Upper lobe of right lung (tissue), 1 donor: ENCODE measurements at regions not wholly inside any gene's neighbourhood (a gene's known extent, or its start where the extent isn't known, plus 50 kb on each side); places are given as distances from the start of the nearest gene placed in this dataset.
"Not testable (repeated sequence)": the region's sequence is repeated elsewhere in the genome, so short reads cannot be mapped to it uniquely, and the experiment has no call there.

ENCODE experiments used
- ATAC-seq: fragments of 200-7000 bp; cut with Tn5 transposase; one replicate; pipeline ENCODE4 v1.9.1; 2020; ENCODE audit warnings: mild to moderate bottlenecking, moderate library complexity
- DNase-seq: peaks from one replicate; pipeline ENCODE4 v3.0.0-alpha.2; 2020
- H3K27ac ChIP-seq: fragments of 200-600 bp; one replicate; pipeline ENCODE4 v1.8.0; 2022
- H3K27me3 ChIP-seq: fragments of 200-600 bp; one replicate; pipeline ENCODE4 v1.8.0; 2022; ENCODE audit warnings: mild to moderate bottlenecking
- H3K36me3 ChIP-seq: fragments of 200-600 bp; one replicate; pipeline ENCODE4 v1.8.0; 2022
- H3K4me1 ChIP-seq: fragments of 200-600 bp; one replicate; pipeline ENCODE4 v1.8.0; 2022
- H3K4me3 ChIP-seq: fragments of 200-600 bp; one replicate; pipeline ENCODE4 v1.8.0; 2022; ENCODE audit warnings: mild to moderate bottlenecking
- H3K9me3 ChIP-seq: fragments of 200-600 bp; one replicate; pipeline ENCODE4 v1.8.0; 2022
- intact Hi-C: fragments of 100-400 bp; cut with DNase I; formaldehyde crosslinking; loops from one replicate; pipeline ENCODE4 v1.11.0; 2022
- TF ChIP-seq, protein P1 (sequence below): fragments of 200-600 bp; IDR thresholded peaks from one replicate; pipeline ENCODE4 v1.8.0; 2022; ENCODE audit warnings: antibody characterized with exemption
- donor health status: DM: no; HTN: yes; CAD: no; lungs with severe emphysema.

DNA sequence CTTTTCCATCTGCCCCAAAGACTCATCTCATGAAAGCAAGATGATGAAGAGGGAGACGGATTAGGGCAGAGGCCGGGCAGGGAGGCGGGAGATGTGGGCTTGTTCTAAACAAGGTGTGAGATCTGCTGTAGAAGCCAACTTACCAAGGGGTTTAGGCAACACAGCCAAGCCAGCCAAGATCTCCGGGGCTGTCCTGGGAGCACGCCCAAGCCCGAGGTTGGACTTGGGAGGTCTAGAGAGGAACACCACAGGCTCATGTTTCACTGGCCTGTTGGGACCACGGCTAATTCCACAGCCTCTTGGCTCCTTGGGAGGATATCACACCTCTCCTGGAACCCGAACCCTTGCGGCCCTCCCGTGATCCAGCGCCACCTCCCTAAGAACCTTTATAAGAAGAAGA is 171.4 kb downstream of the CRLF2 start:
- Histone ChIP-seq H3K4me3 (no peak overlapping the region), H3K27ac (no peak overlapping the region), H3K9me3 (peaks cover 9% of the 10 kb centered on the region), H3K27me3 (no peaks in the 10 kb centered on the region), H3K36me3 (no peaks in the 10 kb centered on the region), H3K4me1 (no peaks in the 10 kb centered on the region)
- ATAC-seq, result no peak
- TF ChIP-seq, protein P1, sequence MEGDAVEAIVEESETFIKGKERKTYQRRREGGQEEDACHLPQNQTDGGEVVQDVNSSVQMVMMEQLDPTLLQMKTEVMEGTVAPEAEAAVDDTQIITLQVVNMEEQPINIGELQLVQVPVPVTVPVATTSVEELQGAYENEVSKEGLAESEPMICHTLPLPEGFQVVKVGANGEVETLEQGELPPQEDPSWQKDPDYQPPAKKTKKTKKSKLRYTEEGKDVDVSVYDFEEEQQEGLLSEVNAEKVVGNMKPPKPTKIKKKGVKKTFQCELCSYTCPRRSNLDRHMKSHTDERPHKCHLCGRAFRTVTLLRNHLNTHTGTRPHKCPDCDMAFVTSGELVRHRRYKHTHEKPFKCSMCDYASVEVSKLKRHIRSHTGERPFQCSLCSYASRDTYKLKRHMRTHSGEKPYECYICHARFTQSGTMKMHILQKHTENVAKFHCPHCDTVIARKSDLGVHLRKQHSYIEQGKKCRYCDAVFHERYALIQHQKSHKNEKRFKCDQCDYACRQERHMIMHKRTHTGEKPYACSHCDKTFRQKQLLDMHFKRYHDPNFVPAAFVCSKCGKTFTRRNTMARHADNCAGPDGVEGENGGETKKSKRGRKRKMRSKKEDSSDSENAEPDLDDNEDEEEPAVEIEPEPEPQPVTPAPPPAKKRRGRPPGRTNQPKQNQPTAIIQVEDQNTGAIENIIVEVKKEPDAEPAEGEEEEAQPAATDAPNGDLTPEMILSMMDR, result no peak
- DNase-seq, result peak; percentile 56
- intact Hi-C loops, result no loop called here

- H3K36me3 ChIP-seq, H3K9me3 ChIP-seq, H3K4me1 ChIP-seq, intact Hi-C loops, H3K4me3 ChIP-seq, H3K27ac ChIP-seq, DNase-seq, H3K27me3 ChIP-seq, ATAC-seq: not testable (repeated sequence)
Observed at GRCh38 chrX:1035931-1036330, 176.5 kb downstream of the CRLF2 start.

DNA sequence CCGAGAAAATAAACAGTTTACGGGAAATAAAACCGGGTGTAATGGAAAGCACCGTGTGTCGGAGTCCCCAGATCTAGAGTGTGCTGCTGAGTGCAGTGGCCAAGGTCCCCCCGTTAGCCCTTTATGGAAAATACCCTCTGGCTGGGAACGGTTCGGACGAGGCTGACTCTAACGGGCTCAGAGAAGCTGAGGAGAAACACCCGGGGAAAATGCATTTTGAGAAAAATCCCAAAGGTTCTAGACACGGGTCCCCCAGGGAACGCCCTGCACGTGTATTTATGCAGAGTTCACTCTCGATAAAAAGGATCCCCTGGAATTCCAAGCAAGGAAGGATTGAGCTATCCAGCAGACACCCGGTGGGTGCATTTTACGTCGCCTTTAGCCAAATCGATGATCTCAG is 177.2 kb downstream of the CRLF2 start:
- TF ChIP-seq, protein P1, result no peak
- intact Hi-C loops, result no loop called here
- H3K9me3 ChIP-seq, result no peaks in the 10 kb centered on the region

DNA sequence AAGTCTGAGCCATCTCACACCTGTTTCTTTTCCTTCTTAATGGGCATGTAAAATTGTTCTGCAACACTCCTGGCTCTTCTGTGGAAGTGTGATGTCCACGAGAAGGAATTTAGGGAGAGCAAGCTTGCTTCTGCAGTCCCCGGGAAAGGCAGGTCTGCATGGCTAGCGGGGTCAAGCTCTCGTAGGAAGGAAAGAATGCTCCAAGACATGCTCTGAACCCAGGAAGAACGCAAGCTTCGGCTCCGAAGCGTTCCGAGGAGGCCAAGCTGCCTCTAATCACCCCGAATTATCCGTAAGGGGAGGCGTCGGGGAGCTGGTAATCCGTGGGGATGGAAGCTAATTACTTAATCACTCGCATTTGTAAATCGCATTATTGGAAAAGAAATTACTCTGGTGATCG is 177.7 kb downstream of the CRLF2 start:
- no peaks in the 10 kb centered on the region for H3K27me3 ChIP-seq
- no peak for DNase-seq
- no peaks in the 10 kb centered on the region for H3K36me3 ChIP-seq
- H3K4me1 ChIP-seq, result no peaks in the 10 kb centered on the region
- H3K4me3 ChIP-seq, result no peak overlapping the region
- TF ChIP-seq, protein P1, result no peak
- ATAC-seq, result no peak
- intact Hi-C loops, result no loop called here
- H3K27ac ChIP-seq, result no peak overlapping the region
- no peaks in the 10 kb centered on the region for H3K9me3 ChIP-seq

More for the DNA sequence above, 177.2 kb downstream of the CRLF2 start:
- DNase-seq, result no peak
- no peak overlapping the region for H3K27ac ChIP-seq
- no peak for ATAC-seq
- no peaks in the 10 kb centered on the region for H3K4me1 ChIP-seq
- H3K36me3 ChIP-seq, result no peaks in the 10 kb centered on the region
- no peaks in the 10 kb centered on the region for H3K27me3 ChIP-seq
- no peak overlapping the region for H3K4me3 ChIP-seq

- H3K27me3 ChIP-seq, result no peaks in the 10 kb centered on the region
- H3K36me3 ChIP-seq, result no peaks in the 10 kb centered on the region
- H3K4me3 ChIP-seq, result no peak overlapping the region
- intact Hi-C loops, result no loop called here
- no peaks in the 10 kb centered on the region for H3K4me1 ChIP-seq
- no peak overlapping the region for H3K27ac ChIP-seq
- TF ChIP-seq, protein P1, result no peak
- no peaks in the 10 kb centered on the region for H3K9me3 ChIP-seq
- ATAC-seq, result no peak
- peak; percentile 12 for DNase-seq
Observed at GRCh38 chrX:1031521-1032430, 180.7 kb downstream of the CRLF2 start.

GRCh38 chrX:1029494-1029893 is 183.0 kb downstream of the CRLF2 start:
- ATAC-seq (no peak), DNase-seq (peak; percentile 20)
- Histone ChIP-seq H3K9me3 (no peaks in the 10 kb centered on the region), H3K4me3 (no peak overlapping the region), H3K36me3 (no peaks in the 10 kb centered on the region), H3K27me3 (no peaks in the 10 kb centered on the region), H3K4me1 (no peaks in the 10 kb centered on the region), H3K27ac (no peak overlapping the region)
- TF ChIP-seq, protein P1, result no peak
- intact Hi-C loops, result no loop called here
